ENCODE measurements at regions not wholly inside any gene's neighbourhood (a gene's known extent, or its start where the extent isn't known, plus 50 kb on each side); places are given as distances from the start of the nearest gene placed in this dataset.
"Not testable (repeated sequence)": the region's sequence is repeated elsewhere in the genome, so short reads cannot be mapped to it uniquely, and the experiment has no call there.

DNA sequence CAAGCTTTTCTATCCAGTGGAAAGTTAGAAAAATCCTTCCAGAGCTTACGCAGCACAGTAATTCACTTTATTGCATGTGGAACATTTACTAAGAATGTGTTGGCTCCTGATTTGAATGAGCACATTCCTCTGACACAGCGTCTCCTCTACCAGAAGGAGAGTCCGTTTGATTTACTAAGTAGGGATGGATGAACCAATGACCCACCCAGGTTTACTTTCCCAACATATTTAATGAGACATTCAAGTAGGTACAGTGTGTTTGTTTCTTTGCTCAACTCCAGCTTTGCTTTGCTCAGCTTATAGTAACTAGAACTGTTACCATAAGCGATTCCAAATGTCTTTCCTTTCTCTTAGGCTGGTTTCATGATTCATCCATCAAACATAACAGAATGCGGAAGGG lies 161.7 kb downstream of the SMARCA1 start:
- no peak overlapping the region for H3K4me3 ChIP-seq (ENCODE audit: low read length)
- no peak for DNase-seq (ENCODE audit: low read depth)
- TF ChIP-seq, protein P1, sequence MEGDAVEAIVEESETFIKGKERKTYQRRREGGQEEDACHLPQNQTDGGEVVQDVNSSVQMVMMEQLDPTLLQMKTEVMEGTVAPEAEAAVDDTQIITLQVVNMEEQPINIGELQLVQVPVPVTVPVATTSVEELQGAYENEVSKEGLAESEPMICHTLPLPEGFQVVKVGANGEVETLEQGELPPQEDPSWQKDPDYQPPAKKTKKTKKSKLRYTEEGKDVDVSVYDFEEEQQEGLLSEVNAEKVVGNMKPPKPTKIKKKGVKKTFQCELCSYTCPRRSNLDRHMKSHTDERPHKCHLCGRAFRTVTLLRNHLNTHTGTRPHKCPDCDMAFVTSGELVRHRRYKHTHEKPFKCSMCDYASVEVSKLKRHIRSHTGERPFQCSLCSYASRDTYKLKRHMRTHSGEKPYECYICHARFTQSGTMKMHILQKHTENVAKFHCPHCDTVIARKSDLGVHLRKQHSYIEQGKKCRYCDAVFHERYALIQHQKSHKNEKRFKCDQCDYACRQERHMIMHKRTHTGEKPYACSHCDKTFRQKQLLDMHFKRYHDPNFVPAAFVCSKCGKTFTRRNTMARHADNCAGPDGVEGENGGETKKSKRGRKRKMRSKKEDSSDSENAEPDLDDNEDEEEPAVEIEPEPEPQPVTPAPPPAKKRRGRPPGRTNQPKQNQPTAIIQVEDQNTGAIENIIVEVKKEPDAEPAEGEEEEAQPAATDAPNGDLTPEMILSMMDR (IDR thresholded peaks at IDR 0.05; ENCODE audit: insufficient read depth, low read depth, low read length, missing control alignments): no peak

DNA sequence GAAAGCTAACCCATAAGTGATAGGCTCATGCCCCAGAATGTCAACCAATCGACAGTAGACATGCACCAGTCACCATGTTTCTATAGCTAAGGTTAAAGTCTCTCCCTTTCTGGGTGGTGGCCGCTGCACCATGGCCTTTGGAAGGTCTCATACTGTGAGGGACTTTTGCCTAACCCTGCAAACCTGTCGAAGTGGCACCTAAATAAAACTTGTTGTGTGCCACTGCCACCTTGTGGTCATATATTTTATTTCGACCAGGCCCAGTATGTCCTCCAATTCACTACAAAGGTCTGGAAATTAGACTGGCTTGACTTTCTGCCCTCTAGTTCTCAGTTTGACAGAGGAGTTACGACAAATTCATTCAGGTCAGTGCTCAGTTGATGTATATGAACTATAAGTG lies 163.1 kb downstream of the SMARCA1 start:
- no peak overlapping the region for H3K4me3 ChIP-seq (ENCODE audit: low read length)
- TF ChIP-seq, protein P1 (IDR thresholded peaks at IDR 0.05; ENCODE audit: insufficient read depth, low read depth, low read length, missing control alignments): peak; percentile 44
- DNase-seq (ENCODE audit: low read depth): peak; percentile 50

DNA sequence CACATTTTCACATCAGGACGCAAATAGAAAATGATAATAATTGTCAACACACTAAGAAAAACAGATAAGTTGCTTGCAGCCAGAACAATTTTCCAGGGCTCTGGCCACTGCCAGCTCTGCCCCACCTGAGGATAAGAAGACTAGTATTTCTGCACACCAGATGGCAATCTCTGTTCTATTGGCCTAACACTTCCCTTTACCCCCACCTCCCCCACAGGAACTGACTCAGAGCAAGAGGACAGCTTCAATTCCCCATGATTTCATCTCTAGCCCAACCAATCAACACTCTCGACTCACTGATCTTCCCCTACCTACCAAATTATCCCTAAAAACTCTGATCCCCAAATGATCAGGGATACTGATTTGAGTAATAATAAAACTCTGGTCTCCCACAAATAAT lies 164.0 kb downstream of the SMARCA1 start:
- no peak overlapping the region for H3K4me3 ChIP-seq (ENCODE audit: low read length)
- TF ChIP-seq, protein P1 (IDR thresholded peaks at IDR 0.05; ENCODE audit: insufficient read depth, low read depth, low read length, missing control alignments): no peak
- DNase-seq (ENCODE audit: low read depth): peak; percentile 2

DNA sequence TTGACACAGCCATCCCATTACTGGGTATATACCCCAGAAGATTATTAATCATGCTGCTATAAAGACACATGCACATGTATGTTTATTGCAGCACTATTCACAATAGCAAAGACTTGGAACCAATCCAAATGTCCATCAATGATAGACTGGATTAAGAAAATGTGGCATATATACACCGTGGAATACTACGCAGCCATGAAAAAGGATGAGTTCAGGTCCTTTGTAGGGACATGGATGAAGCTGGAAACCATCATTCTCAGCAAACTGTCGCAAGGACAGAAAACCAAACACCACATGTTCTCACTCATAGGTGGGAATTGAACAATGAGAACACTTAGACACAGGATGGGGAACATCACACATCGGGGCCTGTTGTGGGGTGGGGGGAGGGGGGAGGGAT lies 165.9 kb downstream of the SMARCA1 start:
- H3K4me3 ChIP-seq (ENCODE audit: low read length); DNase-seq (ENCODE audit: low read depth): not testable (repeated sequence)

DNA sequence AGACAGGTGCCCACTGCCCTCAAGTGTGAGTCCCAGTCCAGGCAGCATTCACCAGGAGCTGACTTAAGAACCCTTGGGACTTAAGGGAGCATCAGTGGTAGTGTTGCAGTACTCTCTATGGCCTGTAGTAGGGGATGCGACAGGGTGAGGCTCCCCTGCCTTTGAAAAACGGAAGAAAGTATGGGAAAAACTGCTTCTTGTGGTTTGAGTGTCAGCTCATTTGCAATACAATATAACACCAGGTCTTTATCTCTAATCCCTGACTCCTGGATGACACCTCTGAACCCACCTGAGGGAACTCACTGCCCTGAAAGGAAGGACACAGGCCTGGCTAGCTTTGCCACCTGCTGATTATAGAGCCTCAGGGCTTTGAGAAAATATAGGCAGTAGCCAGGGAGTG lies 176.0 kb downstream of the SMARCA1 start:
- DNase-seq (ENCODE audit: low read depth): no peak
- TF ChIP-seq, protein P1 (IDR thresholded peaks at IDR 0.05; ENCODE audit: insufficient read depth, low read depth, low read length, missing control alignments): no peak

DNA sequence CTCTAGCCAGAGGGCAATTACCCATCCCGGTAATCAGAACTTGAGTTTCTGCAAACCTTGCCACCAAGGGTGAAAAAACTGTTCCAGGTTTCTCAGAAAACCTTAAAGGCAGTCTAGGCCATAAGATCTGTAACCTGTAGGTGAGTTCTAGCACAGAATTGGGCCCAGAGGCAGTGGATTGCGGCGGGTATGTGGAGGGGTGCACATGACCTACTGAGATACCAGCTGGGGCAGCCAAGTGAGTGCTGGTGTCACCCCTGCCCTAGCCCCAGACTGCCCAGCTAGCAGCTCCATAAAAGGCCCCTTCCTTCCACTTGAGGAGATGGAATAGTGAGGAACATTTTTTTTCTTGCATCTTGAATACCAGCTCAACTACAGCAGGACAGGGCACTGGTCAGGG lies 176.7 kb downstream of the SMARCA1 start:
- H3K4me3 ChIP-seq (ENCODE audit: low read length): no peak overlapping the region
- TF ChIP-seq, protein P1 (IDR thresholded peaks at IDR 0.05; ENCODE audit: insufficient read depth, low read depth, low read length, missing control alignments): no peak
- DNase-seq (ENCODE audit: low read depth): no peak

More for the DNA sequence above, 176.0 kb downstream of the SMARCA1 start:
- no peak overlapping the region for H3K4me3 ChIP-seq (ENCODE audit: low read length)

DNA sequence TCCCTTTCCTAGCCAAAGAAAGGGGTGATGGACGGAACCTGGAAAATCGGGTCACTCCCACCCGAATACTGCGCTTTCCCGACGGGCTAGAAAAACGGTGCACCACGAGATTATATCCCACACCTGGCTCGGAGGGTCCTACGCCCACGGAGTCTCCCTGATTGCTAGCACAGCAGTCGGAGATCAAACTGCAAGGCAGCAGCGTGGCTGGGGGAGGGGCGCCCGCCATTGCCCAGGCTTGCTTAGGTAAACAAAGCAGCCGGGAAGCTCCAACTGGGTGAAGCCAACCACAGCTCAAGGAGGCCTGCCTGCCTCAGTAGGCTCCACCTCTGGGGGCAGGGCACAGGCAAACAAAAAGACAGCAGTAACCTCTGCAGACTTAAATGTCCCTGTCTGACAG lies 186.0 kb downstream of the SMARCA1 start:
- H3K4me3 ChIP-seq (ENCODE audit: low read length): not testable (repeated sequence)

DNA sequence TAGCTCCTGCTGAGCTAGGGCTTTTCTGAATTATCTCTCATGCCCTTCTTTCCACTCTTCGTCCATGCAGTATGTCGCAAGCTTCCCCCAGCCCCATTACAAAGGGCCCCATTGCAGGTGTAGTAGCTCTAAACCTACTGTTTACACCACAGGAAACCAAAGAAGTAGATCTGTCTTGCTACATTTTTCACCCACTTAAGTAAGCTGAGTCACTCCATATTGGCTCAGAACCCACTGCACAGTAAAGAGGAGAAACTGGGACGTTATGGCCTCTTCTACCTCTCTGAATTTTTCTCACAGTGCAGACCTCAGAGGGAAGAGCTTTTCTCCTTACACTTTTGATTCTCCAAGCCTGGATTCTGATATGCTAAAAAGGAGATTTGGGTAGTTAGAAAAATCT lies 200.2 kb downstream of the SMARCA1 start:
- no peak overlapping the region for H3K4me3 ChIP-seq (ENCODE audit: low read length)
- TF ChIP-seq, protein P1 (IDR thresholded peaks at IDR 0.05; ENCODE audit: insufficient read depth, low read depth, low read length, missing control alignments): no peak
- DNase-seq (ENCODE audit: low read depth): no peak

More for the DNA sequence above, 186.0 kb downstream of the SMARCA1 start:
- DNase-seq (ENCODE audit: low read depth): peak; percentile 4

Data from epithelial cell of esophagus (primary cell).